HCT116 (cell line): ENCODE measurements at regions not wholly inside any gene's neighbourhood (a gene's known extent, or its start where the extent isn't known, plus 50 kb on each side); places are given as distances from the start of the nearest gene placed in this dataset.

Source experiments
- ATAC-seq: fragments of 200-7000 bp; cut with Tn5 transposase; 2 replicates; pipeline ENCODE4 v1.9.1; 2020; ENCODE audit warnings: mild to moderate bottlenecking, moderate library complexity
- BruUV-seq: library from RNA; stranded (reverse); fragments of 400-500 nt; replicated peaks from 2 replicates; lab custom pipeline; 2021; lab: Mats Ljungman, UMichigan
- CTCF ChIA-PET: fragments of 300-600 bp; sonication (Branson Sonifier 250); formaldehyde crosslinking; loops from one replicate; lab custom pipeline; 2021; ENCODE audit warnings: antibody characterized with exemption; lab: Charles Lee
- POLR2A ChIA-PET: fragments of 300-600, 350-600 bp; sonication (Branson Sonifier 250); formaldehyde crosslinking; loops from one replicate; lab custom pipeline; 2021; ENCODE audit warnings: antibody characterized with exemption; lab: Charles Lee
- RAD21 ChIA-PET, 2 experiments: fragments of 300-600 bp; sonication (Branson Sonifier 250); formaldehyde crosslinking; loops; one replicate each; lab custom pipeline; 2023; ENCODE audit warnings: low total read pairs in 2 of 2; ENCODE audit not compliant: uncharacterized antibody in 2 of 2, unreplicated experiment in 2 of 2, low non-redundant PET in 1 of 2; lab: Charles Lee
- DNase-seq: peaks from one replicate; pipeline ENCODE4 v3.0.0-alpha.2; 2010; ENCODE audit warnings: low read depth, low spot score
- H2AFZ ChIP-seq: fragments of 200-600 bp; shearing (Covaris generic), sonication (generic); 2 replicates; pipeline ENCODE4 v1.6.1; 2017; ENCODE audit warnings: low read depth, mixed run types, mixed read lengths, antibody characterized with exemption, low read length; ENCODE audit not compliant: poor library complexity, severe bottlenecking
- H3K27ac ChIP-seq: 2 replicates; pipeline ENCODE4 v1.5.1; 2012; ENCODE audit warnings: low read depth, low read length
- H3K27me3 ChIP-seq: fragments of 200-600 bp; sonication (generic); 2 replicates; pipeline ENCODE4 v1.6.1; 2016; ENCODE audit warnings: mixed run types, low read length, mixed read lengths; ENCODE audit not compliant: insufficient read depth
- H3K36me3 ChIP-seq, 2 experiments: fragments of 200-500 bp in 1 of 2; fragments of 200-600 bp in 1 of 2; sonication (Bioruptor generic) in 1 of 2; sonication (generic) in 1 of 2; 2 replicates each; pipeline versions ENCODE4 v1.5.1 to v1.6.1; 2014 to 2016; ENCODE audit warnings: low read length in 2 of 2, inconsistent platforms in 1 of 2, mixed read lengths in 1 of 2, mixed run types in 1 of 2; ENCODE audit not compliant: insufficient read depth in 2 of 2, control insufficient read depth in 1 of 2
- H3K4me1 ChIP-seq, 2 experiments: fragments of 200-600 bp in 1 of 2; sonication (generic) in 1 of 2; 2 replicates each; pipeline versions ENCODE4 v1.5.1 to v1.6.1; 2012 to 2017; ENCODE audit warnings: low read length in 2 of 2, inconsistent platforms in 1 of 2, mild to moderate bottlenecking in 1 of 2, mixed read lengths in 1 of 2, mixed run types in 1 of 2, moderate library complexity in 1 of 2; ENCODE audit not compliant: insufficient read depth in 2 of 2, control insufficient read depth in 1 of 2
- H3K4me2 ChIP-seq: fragments of 200-600 bp; sonication (generic); 2 replicates; pipeline ENCODE4 v1.6.1; 2017; ENCODE audit warnings: mixed run types, low read length, mixed read lengths
- H3K4me3 ChIP-seq, 2 experiments: fragments of 200-600 bp in 1 of 2; sonication (generic) in 1 of 2; replicated peaks in 1 of 2; 2 replicates each; pipeline ENCODE4 v1.5.1; 2011 to 2016; ENCODE audit warnings: low read length in 2 of 2, control low read depth in 1 of 2, low read depth in 1 of 2, mild to moderate bottlenecking in 1 of 2, mixed read lengths in 1 of 2, mixed run types in 1 of 2
- H3K79me2 ChIP-seq: fragments of 200-600 bp; sonication (generic); 2 replicates; pipeline ENCODE4 v1.6.1; 2017; ENCODE audit warnings: mild to moderate bottlenecking, mixed run types, low read length, moderate library complexity, mixed read lengths; ENCODE audit not compliant: insufficient read depth
- H3K9ac ChIP-seq: fragments of 200-600 bp; sonication (generic); 2 replicates; pipeline ENCODE4 v1.6.1; 2016; ENCODE audit warnings: low read length, mixed read lengths
- H3K9me2 ChIP-seq: fragments of 200-600 bp; sonication (generic), shearing (Covaris generic); 2 replicates; pipeline ENCODE4 v1.6.1; 2017; ENCODE audit warnings: mixed run types, mild to moderate bottlenecking, moderate library complexity; ENCODE audit not compliant: insufficient read depth
- H3K9me3 ChIP-seq, 2 experiments: fragments of 200-500 bp in 1 of 2; fragments of 200-600 bp in 1 of 2; sonication (Bioruptor generic) in 1 of 2; sonication (generic) in 1 of 2; 2 replicates each; pipeline ENCODE4 v1.6.1; 2014 to 2017; ENCODE audit warnings: low read length in 2 of 2, mixed read lengths in 2 of 2, inconsistent platforms in 1 of 2, low read depth in 1 of 2, mild to moderate bottlenecking in 1 of 2, mixed run types in 1 of 2, moderate library complexity in 1 of 2; ENCODE audit not compliant: control insufficient read depth in 1 of 2, insufficient read depth in 1 of 2
- H4K20me1 ChIP-seq: fragments of 200-600 bp; sonication (generic), shearing (Covaris generic); 2 replicates; pipeline ENCODE4 v1.6.1; 2017; ENCODE audit warnings: mixed run types, mild to moderate bottlenecking, moderate library complexity; ENCODE audit not compliant: insufficient read depth
- ELF1 ChIP-seq: IDR thresholded peaks from 2 replicates; pipeline ENCODE4 v1.6.1; 2012; ENCODE audit warnings: low read depth, borderline replicate concordance
- EZH2 ChIP-seq: fragments of 200-600 bp; sonication (generic); IDR thresholded peaks from 2 replicates; pipeline ENCODE4 v1.6.1; 2017; ENCODE audit warnings: antibody characterized with exemption, mixed run types
- JUND ChIP-seq: IDR thresholded peaks from 2 replicates; pipeline ENCODE4 v1.6.1; 2012
- RAD21 ChIP-seq: IDR thresholded peaks from 2 replicates; pipeline ENCODE4 v1.6.1; 2012; ENCODE audit warnings: low read depth, mild to moderate bottlenecking
- SP1 ChIP-seq: IDR thresholded peaks from 2 replicates; pipeline ENCODE4 v1.6.1; 2012; ENCODE audit warnings: low read depth
- SRF ChIP-seq: IDR thresholded peaks from 2 replicates; pipeline ENCODE4 v1.6.1; 2012; ENCODE audit warnings: low read depth
- YY1 ChIP-seq: IDR thresholded peaks from 2 replicates; pipeline ENCODE4 v1.6.1; 2011; ENCODE audit warnings: low read length, low read depth, moderate library complexity, mild to moderate bottlenecking; ENCODE audit not compliant: insufficient replicate concordance; ENCODE audit errors: extremely low read depth
- ZNF274 ChIP-seq: fragments of 200-500 bp; sonication (Bioruptor generic); IDR thresholded peaks from 2 replicates; pipeline ENCODE4 v1.6.1; 2014; ENCODE audit warnings: mild to moderate bottlenecking, low read depth, low read length, inconsistent platforms
- intact Hi-C: fragments of 100-400 bp; cut with micrococcal nuclease; formaldehyde crosslinking; loops from 2 replicates; pipeline ENCODE4 v1.10.0; 2022
- TF ChIP-seq, protein P1 (sequence below): IDR thresholded peaks from 2 replicates; pipeline ENCODE4 v1.6.1; 2011; ENCODE audit warnings: mild to moderate bottlenecking, low read length, moderate library complexity; ENCODE audit not compliant: insufficient replicate concordance; ENCODE audit errors: extremely low read depth
- TF ChIP-seq, protein P2 (sequence below): IDR thresholded peaks from 2 replicates; pipeline ENCODE4 v1.6.1; 2012
- TF ChIP-seq, protein P3 (sequence below): IDR thresholded peaks from 2 replicates; pipeline ENCODE4 v1.6.1; 2012; ENCODE audit warnings: low read depth
- TF ChIP-seq, protein P4 (sequence below): IDR thresholded peaks from 2 replicates; pipeline ENCODE4 v1.6.1; 2012

DNA sequence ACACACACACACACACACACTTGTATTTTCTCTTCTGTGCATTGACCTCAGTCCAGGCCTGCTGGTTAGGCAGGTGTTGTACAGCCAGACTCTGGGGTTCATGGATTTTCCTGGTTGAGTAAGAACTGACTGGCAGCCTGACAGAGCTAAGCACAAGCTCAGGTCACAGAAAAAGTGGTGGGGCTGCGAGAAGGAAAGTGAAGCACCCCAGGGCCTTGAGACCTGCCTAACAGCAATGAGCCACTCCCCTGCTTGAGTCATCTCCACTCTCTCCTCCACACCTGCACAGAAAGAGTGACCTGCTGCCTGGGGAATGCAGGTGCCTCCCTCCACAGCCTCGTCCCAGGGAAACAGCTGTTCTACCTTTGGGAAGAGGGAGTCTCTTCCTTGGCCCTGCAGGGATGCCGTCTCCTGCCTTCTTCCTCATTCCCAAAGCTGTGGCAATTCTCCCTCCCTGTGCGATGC, 91.4 kb upstream of the LGALSL start (continued):
- TF ChIP-seq, protein P1, sequence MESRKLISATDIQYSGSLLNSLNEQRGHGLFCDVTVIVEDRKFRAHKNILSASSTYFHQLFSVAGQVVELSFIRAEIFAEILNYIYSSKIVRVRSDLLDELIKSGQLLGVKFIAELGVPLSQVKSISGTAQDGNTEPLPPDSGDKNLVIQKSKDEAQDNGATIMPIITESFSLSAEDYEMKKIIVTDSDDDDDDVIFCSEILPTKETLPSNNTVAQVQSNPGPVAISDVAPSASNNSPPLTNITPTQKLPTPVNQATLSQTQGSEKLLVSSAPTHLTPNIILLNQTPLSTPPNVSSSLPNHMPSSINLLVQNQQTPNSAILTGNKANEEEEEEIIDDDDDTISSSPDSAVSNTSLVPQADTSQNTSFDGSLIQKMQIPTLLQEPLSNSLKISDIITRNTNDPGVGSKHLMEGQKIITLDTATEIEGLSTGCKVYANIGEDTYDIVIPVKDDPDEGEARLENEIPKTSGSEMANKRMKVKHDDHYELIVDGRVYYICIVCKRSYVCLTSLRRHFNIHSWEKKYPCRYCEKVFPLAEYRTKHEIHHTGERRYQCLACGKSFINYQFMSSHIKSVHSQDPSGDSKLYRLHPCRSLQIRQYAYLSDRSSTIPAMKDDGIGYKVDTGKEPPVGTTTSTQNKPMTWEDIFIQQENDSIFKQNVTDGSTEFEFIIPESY, result no peak
- TF ChIP-seq RAD21 (no peak), SP1 (peak; percentile 73), EZH2 (no peak)
- TF ChIP-seq, protein P2, sequence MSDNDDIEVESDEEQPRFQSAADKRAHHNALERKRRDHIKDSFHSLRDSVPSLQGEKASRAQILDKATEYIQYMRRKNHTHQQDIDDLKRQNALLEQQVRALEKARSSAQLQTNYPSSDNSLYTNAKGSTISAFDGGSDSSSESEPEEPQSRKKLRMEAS, result 0 out of 2 replicates have a peak, but pooled peaks have one; percentile 63
- TF ChIP-seq, protein P3, sequence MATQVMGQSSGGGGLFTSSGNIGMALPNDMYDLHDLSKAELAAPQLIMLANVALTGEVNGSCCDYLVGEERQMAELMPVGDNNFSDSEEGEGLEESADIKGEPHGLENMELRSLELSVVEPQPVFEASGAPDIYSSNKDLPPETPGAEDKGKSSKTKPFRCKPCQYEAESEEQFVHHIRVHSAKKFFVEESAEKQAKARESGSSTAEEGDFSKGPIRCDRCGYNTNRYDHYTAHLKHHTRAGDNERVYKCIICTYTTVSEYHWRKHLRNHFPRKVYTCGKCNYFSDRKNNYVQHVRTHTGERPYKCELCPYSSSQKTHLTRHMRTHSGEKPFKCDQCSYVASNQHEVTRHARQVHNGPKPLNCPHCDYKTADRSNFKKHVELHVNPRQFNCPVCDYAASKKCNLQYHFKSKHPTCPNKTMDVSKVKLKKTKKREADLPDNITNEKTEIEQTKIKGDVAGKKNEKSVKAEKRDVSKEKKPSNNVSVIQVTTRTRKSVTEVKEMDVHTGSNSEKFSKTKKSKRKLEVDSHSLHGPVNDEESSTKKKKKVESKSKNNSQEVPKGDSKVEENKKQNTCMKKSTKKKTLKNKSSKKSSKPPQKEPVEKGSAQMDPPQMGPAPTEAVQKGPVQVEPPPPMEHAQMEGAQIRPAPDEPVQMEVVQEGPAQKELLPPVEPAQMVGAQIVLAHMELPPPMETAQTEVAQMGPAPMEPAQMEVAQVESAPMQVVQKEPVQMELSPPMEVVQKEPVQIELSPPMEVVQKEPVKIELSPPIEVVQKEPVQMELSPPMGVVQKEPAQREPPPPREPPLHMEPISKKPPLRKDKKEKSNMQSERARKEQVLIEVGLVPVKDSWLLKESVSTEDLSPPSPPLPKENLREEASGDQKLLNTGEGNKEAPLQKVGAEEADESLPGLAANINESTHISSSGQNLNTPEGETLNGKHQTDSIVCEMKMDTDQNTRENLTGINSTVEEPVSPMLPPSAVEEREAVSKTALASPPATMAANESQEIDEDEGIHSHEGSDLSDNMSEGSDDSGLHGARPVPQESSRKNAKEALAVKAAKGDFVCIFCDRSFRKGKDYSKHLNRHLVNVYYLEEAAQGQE, result no peak

DNA sequence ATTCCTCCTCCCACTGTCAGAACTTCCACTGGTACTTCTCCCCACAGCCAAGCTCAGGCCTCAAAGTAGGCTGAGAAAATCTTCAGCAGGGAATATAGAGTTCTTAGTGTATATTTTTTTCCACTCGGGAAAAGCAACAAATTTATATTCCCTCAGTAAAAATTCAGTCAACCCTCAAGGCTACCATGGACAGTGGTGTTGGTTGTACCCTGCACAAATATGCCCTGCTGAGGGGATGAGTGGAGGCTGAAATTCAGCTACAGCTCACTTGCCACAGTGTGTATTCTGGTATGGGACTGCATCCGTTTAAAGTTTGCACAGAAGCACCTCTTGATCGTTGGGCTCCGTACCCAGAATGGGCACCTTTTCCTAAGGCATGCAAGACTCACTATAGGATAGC, 90.8 kb upstream of the LGALSL start:
- Histone ChIP-seq H3K4me3 (peak overlapping the region in 1 of 2 experiments; percentile 17; a peak in 1 of 4 replicates), H3K4me1 (peaks cover 22 to 53% of the 10 kb centered on the region in 2 experiments), H3K27ac (no peak overlapping the region), H3K9ac (no peak overlapping the region), H3K4me2 (peak overlapping the region; percentile 72), H4K20me1 (no peaks in the 10 kb centered on the region), H3K9me3 (no peaks in the 10 kb centered on the region), H3K9me2 (no peaks in the 10 kb centered on the region), H3K27me3 (no peaks in the 10 kb centered on the region), H2AFZ (peak overlapping the region; percentile 59), H3K79me2 (no peaks in the 10 kb centered on the region), H3K36me3 (no peaks in the 10 kb centered on the region)
- no peak for DNase-seq
- ChIA-PET CTCF (interaction anchor here (0.8 to 1.7 kb wide), 3 partner anchors 10 to 160 kb away, joined by 3 to 4 read pairs (median 3); no protein-coding TSS in a partner anchor), RAD21 (no interaction called here), POLR2A (interaction anchor here (1.5 kb wide), 1 partner anchor 9 kb away, joined by 4 read pairs; no protein-coding TSS in a partner anchor)
- intact Hi-C loops, result no loop called here
- no peak for ATAC-seq
- BruUV-seq, result no TSS peak
- TF ChIP-seq, protein P4, sequence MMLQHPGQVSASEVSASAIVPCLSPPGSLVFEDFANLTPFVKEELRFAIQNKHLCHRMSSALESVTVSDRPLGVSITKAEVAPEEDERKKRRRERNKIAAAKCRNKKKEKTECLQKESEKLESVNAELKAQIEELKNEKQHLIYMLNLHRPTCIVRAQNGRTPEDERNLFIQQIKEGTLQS, result no peak
- no peak for TF ChIP-seq ZNF274
- no peak for TF ChIP-seq ELF1
- no peak for TF ChIP-seq JUND
- no peak for TF ChIP-seq SRF
- TF ChIP-seq, protein P3, result no peak
- no peak for TF ChIP-seq YY1
- no peak for TF ChIP-seq SP1
